ENCODE measurements at regions not wholly inside any gene's neighbourhood (a gene's known extent, or its start where the extent isn't known, plus 50 kb on each side); places are given as distances from the start of the nearest gene placed in this dataset.

GRCh38 chr7:41096917-41097316 is 606.0 kb downstream of the INHBA start:
- DNase-seq (ENCODE audit: low spot score): no peak

DNA sequence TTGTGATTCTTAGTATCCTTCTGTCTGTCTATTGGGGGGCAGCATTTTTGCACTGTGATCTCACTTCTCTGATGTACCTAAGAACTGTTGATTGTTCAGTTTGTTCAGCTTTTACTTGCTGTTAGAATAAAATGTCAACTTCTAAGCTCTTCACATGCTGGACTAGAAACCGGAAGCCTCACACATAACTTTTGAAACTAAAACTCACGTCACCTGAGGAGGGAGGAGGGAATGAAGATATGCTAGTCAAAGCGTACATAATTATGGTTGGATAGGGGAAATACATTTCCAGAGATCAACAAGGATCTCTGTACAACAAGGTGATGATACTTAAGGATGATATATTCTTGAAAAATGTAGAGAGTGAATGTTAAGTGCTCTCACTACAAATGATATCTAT is 609.7 kb downstream of the INHBA start:
- no peak for DNase-seq (ENCODE audit: low spot score)

GRCh38 chr7:41085244-41085643 is 617.6 kb downstream of the INHBA start:
- no peak for DNase-seq (ENCODE audit: low spot score)

DNA sequence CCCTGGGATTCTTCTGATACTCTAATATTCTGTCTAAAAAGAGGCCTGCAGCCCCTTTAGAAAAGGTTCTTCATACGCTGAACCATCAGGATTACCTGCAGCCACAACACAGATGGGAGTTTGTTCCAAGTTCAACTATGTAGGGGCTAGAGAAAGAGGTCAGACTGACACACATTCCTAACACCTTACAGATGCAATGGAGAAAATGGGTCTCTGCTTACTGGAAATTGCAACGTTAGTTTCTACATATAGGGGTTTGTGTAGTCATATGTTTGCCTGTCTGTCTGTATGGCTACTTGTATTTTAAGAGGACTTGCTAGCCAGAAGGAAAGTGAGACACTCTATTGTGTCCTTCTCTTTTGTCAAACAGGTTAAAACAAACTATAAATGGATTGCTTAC is 618.5 kb downstream of the INHBA start:
- DNase-seq (ENCODE audit: low spot score): no peak

DNA sequence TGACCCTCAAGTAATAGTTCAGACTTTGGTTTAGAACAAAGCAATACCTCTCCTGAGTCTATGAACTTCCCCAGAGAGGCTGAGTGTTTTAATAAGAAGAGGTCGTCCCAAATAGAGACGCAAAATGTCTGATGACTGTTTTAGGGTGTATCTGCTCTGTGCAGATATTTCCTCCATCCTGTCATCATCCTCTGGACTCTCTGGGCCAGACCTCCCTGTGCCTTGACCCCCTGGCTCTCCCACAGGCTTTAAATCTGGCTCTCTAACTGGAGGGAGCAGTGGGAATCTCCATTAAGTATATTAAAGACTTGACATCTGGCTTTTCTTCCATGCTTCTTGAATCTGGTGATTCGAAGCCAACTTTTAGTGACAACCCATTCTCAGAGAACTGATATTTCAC is 633.3 kb downstream of the INHBA start:
- no peak for DNase-seq (ENCODE audit: low spot score)

- no peak for DNase-seq (ENCODE audit: low spot score)
These were observed 635.3 kb downstream of the INHBA start for GRCh38 chr7:41067576-41067975.

DNA sequence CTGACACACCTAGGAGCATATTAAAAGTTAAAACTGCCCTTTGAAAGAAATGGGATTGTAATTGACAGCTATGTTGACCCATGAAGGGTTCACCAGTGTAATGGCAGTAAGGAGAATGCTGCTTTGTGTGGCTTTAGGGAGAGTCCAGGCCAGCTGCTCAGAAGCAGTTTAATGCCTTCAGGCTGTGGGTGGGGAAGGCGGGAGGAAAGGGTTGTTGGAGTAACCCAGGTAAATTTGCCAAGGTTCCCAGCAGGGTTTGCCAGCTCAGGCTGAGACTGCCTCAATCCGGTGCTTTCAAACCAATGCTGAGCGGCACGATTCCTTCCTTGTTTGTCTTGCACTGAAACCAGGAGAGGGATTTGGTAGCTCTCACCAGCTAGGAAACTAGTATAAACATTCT is 637.2 kb downstream of the INHBA start:
- DNase-seq (ENCODE audit: low spot score): no peak

- no peak for DNase-seq (ENCODE audit: low spot score)
These were observed 639.8 kb downstream of the INHBA start for GRCh38 chr7:41063116-41063515.

DNA sequence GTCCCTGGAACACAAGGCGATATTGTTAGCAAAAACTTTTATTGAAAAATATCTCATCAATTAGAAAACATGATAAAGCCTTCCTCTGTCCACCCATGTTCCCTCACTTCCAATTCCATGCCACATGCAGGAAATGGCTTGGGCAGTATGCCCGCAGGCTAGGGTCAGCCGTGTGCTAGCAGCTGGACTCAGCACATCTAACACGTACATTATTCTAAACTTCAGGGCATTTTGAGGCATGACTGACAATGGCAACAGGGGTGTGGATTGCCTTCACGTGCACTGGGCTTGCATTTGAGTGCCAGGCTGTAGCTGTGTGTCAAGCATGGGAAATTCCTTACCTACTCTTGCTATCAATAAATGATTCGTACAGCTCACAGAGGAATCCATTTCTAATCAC is 642.1 kb downstream of the INHBA start:
- no peak for DNase-seq (ENCODE audit: low spot score)

GRCh38 chr7:41059796-41060195 is 643.1 kb downstream of the INHBA start:
- DNase-seq (ENCODE audit: low spot score): no peak

DNA sequence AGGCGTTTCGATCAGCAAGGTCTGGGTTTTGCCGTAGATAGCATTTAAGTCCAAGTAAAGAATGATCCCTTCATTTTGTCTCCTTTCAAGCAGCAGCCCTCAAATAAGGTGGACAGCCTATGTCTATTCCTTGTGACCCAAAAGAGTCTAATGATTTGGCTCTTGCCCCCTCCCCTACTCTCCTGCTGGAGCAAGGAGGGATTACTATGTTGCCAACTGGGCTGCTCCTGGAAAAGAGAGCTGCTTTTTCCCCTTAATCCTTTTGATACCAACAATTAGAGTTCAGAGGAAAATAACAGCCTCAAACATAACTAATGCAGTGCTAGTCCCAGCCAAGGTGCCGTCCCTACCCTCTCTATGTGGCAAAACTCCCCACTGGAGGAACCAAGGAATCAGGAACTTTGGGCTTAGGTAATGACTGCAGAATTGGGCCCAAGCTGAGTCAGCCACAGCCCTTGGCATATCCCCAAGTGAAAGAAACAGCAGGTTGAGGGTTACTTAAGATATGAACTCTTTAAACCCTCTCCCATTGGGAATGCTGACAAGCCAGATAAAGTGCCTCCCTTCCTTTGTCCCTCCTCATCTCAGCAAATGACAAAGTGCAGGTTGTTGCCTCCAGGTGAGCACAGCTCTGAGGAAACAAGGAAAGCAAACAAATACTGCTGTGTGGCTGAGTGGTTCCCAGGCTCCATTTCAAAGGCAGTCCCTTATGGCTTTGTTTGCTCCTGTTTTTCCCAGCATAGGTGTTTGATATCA is 643.7 kb downstream of the INHBA start:
- DNase-seq (ENCODE audit: low spot score): no peak

GRCh38 chr7:41054960-41055661 is 647.8 kb downstream of the INHBA start:
- DNase-seq (ENCODE audit: low spot score): no peak

DNA sequence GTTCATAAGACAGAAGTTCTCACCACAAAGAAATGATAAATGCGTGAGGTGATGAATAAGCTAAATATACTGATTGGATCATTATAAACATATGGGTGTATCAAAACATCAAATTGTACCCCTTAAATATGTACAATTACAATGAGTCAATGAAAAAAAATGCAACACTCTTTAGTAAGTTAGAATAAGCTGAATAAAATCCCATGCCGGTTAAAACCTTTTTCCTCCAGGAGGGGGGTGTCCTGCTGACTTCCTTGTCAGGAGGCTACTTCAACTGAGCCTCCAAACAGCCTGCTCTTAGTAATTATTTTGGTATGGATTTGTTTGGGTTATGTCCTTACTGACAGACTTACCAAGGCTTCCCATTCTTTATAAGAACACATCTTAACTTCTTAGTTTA is 649.1 kb downstream of the INHBA start:
- no peak for DNase-seq (ENCODE audit: low spot score)

GRCh38 chr7:41052736-41053135 is 650.2 kb downstream of the INHBA start:
- DNase-seq (ENCODE audit: low spot score): no peak

GRCh38 chr7:41052201-41052600 is 650.7 kb downstream of the INHBA start:
- DNase-seq (ENCODE audit: low spot score): no peak

DNA sequence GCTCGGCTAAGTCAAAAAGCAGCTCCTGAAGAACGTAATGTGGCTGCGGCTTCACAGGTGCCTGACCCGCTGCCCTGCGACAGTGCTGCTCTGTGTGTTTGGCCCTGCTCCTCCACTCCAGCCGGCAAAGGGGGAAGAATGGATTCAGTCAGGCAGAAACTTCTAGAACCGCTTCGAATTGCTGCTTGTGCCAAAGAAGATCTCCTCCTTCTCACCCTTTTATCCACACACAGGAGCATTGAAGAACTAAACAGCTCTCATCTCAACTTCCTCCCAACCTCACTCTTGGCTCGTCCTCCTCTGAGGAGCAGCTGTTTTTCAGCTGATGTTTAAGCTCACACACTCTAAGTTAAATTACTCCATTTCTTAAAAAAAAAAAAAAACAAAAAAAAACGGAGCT is 651.4 kb downstream of the INHBA start:
- DNase-seq (ENCODE audit: low spot score): no peak

- no peak for DNase-seq (ENCODE audit: low spot score)
These were observed 651.8 kb downstream of the INHBA start for GRCh38 chr7:41051062-41051461.

- DNase-seq (ENCODE audit: low spot score): no peak
These were observed 654.1 kb downstream of the INHBA start for GRCh38 chr7:41048771-41049170.

DNA sequence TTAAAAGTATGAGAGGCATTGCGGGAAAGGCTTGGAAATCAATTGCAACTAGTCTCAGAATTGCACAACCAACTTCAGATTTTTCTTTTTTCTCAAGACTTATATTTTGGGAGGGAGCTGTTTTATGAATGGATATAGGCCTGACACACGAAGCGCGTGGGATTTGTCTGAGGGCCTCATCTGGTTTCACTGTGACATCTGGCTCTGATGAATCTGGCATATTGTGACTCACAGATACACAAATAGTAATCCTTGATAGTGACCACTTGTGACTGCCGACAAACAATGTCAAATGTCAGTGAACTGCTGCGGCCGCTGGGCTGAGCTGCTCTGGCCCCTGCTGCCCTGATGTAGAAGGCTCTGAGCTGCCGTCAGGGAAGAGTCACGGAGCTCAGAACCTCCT is 655.1 kb downstream of the INHBA start:
- DNase-seq (ENCODE audit: low spot score): no peak

DNA sequence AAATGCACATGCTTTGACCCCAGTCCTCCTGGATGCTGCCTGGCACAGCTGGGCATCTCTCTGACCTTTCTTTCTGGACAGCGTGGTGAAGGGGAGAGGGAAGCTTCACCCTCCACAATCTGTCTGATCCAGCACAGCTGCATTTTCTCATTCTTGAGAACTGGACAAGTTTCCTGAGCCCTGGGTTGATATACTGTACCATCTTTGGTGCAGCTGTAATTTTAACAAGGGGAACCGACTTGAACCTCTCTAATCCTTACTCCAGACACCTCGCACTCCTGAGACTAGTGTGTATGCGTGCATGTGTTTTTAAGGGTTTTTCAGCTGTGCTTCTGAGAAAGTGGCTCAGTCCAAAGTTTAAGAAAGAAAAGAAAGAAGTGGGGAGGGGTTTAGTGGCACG is 655.7 kb downstream of the INHBA start:
- DNase-seq (ENCODE audit: low spot score): no peak

DNA sequence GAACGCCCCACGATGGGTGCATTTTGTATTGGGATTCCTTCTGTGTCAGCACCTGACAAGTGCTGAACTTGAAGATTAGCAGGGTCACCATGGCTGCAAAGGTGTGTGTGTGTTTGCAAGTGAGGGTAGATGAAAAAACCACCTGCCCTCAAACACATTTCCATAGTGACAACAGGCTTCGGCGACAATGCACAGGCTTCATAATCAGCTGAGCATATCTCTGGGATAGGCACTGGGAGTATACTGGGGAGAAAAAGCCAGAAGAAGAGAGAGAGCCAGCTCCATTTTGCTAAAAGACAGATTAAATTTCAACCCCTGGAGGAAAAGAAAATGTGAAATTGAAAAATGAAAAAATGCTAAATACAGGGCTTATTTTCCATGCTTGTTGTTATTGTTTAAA is 656.1 kb downstream of the INHBA start:
- DNase-seq (ENCODE audit: low spot score): no peak

GRCh38 chr7:41046221-41046761 is 656.6 kb downstream of the INHBA start:
- no peak for DNase-seq (ENCODE audit: low spot score)

- no peak for DNase-seq (ENCODE audit: low spot score)
These were observed 657.2 kb downstream of the INHBA start for GRCh38 chr7:41045556-41046123.
